OCI-LY3 (cell line): ENCODE measurements at regions not wholly inside any gene's neighbourhood (a gene's known extent, or its start where the extent isn't known, plus 50 kb on each side); places are given as distances from the start of the nearest gene placed in this dataset.

Experiments
- CTCF ChIP-seq: fragments of 200-600, 300-600 bp; sonication (generic); IDR thresholded peaks from 2 replicates; pipeline ENCODE4 v1.5.1; 2014; ENCODE audit warnings: antibody characterized with exemption, low read length, low read depth
- EZH2phosphoT487 ChIP-seq: fragments of 200-600 bp; shearing (Covaris generic); IDR thresholded peaks from 2 replicates; pipeline ENCODE4 v1.6.1; 2018; ENCODE audit warnings: antibody characterized with exemption, mixed run types, low read depth

GRCh38 chr9:82128011-82128696 lies 139.6 kb downstream of the SPATA31D1 start:
- TF ChIP-seq EZH2phosphoT487 = no peak
- no peak for TF ChIP-seq CTCF
